GM12878 (cell line): ENCODE measurements at regions not wholly inside any gene's neighbourhood (a gene's known extent, or its start where the extent isn't known, plus 50 kb on each side); places are given as distances from the start of the nearest gene placed in this dataset.

Experiments used
- ATAC-seq: fragments of 200-7000 bp; cut with Tn5 transposase; 3 replicates; pipeline ENCODE4 v1.9.1; 2020; ENCODE audit warnings: mild to moderate bottlenecking, moderate library complexity
- BruUV-seq: library from RNA; stranded (reverse); fragments of 400-500 nt; replicated peaks from 2 replicates; lab custom pipeline; 2021; lab: Mats Ljungman, UMichigan
- CTCF ChIA-PET: fragments of 300-600 bp; sonication (Branson Sonifier 250); formaldehyde crosslinking; extraction: SDS; loops from one replicate; lab custom pipeline; 2021; ENCODE audit warnings: inconsistent platforms; lab: Yijun Ruan, JAX
- POLR2A ChIA-PET: fragments of 350-600 bp; formaldehyde crosslinking; extraction: SDS; loops from one replicate; lab custom pipeline; 2021; ENCODE audit warnings: inconsistent platforms; lab: Charles Lee
- RAD21 ChIA-PET: fragments of 300-600 bp; sonication (Branson Sonifier 250); formaldehyde crosslinking; loops from one replicate; lab custom pipeline; 2023; ENCODE audit warnings: antibody characterized with exemption; ENCODE audit not compliant: unreplicated experiment; lab: Charles Lee
- SMC1A ChIA-PET: fragments of 300-600 bp; sonication (Branson Sonifier 250); formaldehyde crosslinking; loops from one replicate; lab custom pipeline; 2023; ENCODE audit not compliant: unreplicated experiment, uncharacterized antibody; lab: Charles Lee
- DNase-seq: peaks from one replicate; pipeline ENCODE4 v3.0.0-alpha.2; 2011; ENCODE audit warnings: low read depth, low spot score
- FAIRE-seq: peaks from 3 replicates; lab custom pipeline; 2011; peaks lifted over from hg19 to GRCh38; lab: Jason Lieb, UNC
- H2AFZ ChIP-seq: 2 replicates; pipeline ENCODE4 v1.6.0; 2011; ENCODE audit warnings: low read depth, low read length, control low read depth; ENCODE audit not compliant: control insufficient read depth
- H3K27ac ChIP-seq: 2 replicates; pipeline ENCODE4 v1.5.1; 2011; ENCODE audit warnings: control low read depth; ENCODE audit not compliant: control insufficient read depth, insufficient read depth
- H3K27me3 ChIP-seq, 2 experiments: replicated peaks in 1 of 2; 2 replicates each; pipeline versions ENCODE4 v1.6.0 to v1.6.1; 2011; ENCODE audit warnings: low read length in 1 of 2; ENCODE audit not compliant: control insufficient read depth in 2 of 2, insufficient read depth in 2 of 2
- H3K36me3 ChIP-seq, 2 experiments: 2 replicates each; pipeline ENCODE4 v1.5.1; 2011; ENCODE audit warnings: low read length in 1 of 2; ENCODE audit not compliant: control insufficient read depth in 2 of 2, insufficient read depth in 2 of 2
- H3K4me1 ChIP-seq: 2 replicates; pipeline ENCODE4 v1.6.1; 2011; ENCODE audit warnings: mild to moderate bottlenecking, low read length, moderate library complexity, mixed read lengths; ENCODE audit not compliant: control insufficient read depth, insufficient read depth
- H3K4me2 ChIP-seq: 2 replicates; pipeline ENCODE4 v1.6.0; 2011; ENCODE audit warnings: control low read depth; ENCODE audit not compliant: control insufficient read depth, insufficient read depth
- H3K4me3 ChIP-seq: fragments of 200-600 bp; sonication (generic); 2 replicates; pipeline ENCODE4 v1.5.1; 2016
- H3K79me2 ChIP-seq: 2 replicates; pipeline ENCODE4 v1.6.0; 2011; ENCODE audit warnings: low read length; ENCODE audit not compliant: control insufficient read depth, insufficient read depth
- H3K9ac ChIP-seq: 2 replicates; pipeline ENCODE4 v1.8.0; 2011; ENCODE audit warnings: low read length, control low read depth, mixed read lengths; ENCODE audit not compliant: control insufficient read depth, insufficient read depth
- H3K9me3 ChIP-seq: replicated peaks from 3 replicates; pipeline ENCODE4 v1.5.1; 2011; ENCODE audit warnings: mild to moderate bottlenecking, low read length; ENCODE audit not compliant: control insufficient read depth, insufficient read depth
- H4K20me1 ChIP-seq: 2 replicates; pipeline ENCODE4 v1.6.0; 2011; ENCODE audit not compliant: control insufficient read depth, insufficient read depth
- BMI1 ChIP-seq: fragments of 450-650 bp; IDR thresholded peaks from 2 replicates; pipeline ENCODE4 v1.6.1; 2016; ENCODE audit warnings: mild to moderate bottlenecking, moderate library complexity, borderline replicate concordance
- CUX1 ChIP-seq: IDR thresholded peaks from 2 replicates; pipeline ENCODE4 v1.6.1; 2012; ENCODE audit warnings: improper control_type of control experiment, low read depth, low read length; ENCODE audit not compliant: insufficient replicate concordance
- FOXM1 ChIP-seq: IDR thresholded peaks from 2 replicates; pipeline ENCODE4 v1.6.1; 2012; ENCODE audit warnings: low read depth, mild to moderate bottlenecking, inconsistent platforms, low read length, moderate library complexity
- HCFC1 ChIP-seq: fragments of 150-350 bp; IDR thresholded peaks from 2 replicates; pipeline ENCODE4 v1.6.1; 2014; ENCODE audit warnings: low read length
- HDAC6 ChIP-seq: fragments of 200-600 bp; sonication (generic); IDR thresholded peaks from one replicate; pipeline ENCODE4 v1.8.0; 2017; ENCODE audit warnings: antibody characterized with exemption; ENCODE audit not compliant: unreplicated experiment
- MTA2 ChIP-seq: fragments of 450-650 bp; IDR thresholded peaks from 2 replicates; pipeline ENCODE4 v1.6.1; 2016; ENCODE audit warnings: low read depth, mild to moderate bottlenecking, moderate library complexity
- PKNOX1 ChIP-seq: fragments of 450-650 bp; IDR thresholded peaks from 2 replicates; pipeline ENCODE4 v1.6.1; 2016; ENCODE audit warnings: mild to moderate bottlenecking
- ZNF207 ChIP-seq: fragments of 450-650 bp; IDR thresholded peaks from 2 replicates; pipeline ENCODE4 v1.6.1; 2014; ENCODE audit warnings: antibody characterized with exemption, mild to moderate bottlenecking, borderline replicate concordance
- ZNF384 ChIP-seq: IDR thresholded peaks from 2 replicates; pipeline ENCODE4 v1.6.1; 2012; ENCODE audit warnings: low read depth, mild to moderate bottlenecking, low read length, improper control_type of control experiment, borderline replicate concordance
- ZNF592 ChIP-seq: fragments of 450-650 bp; IDR thresholded peaks from 2 replicates; pipeline ENCODE4 v1.6.1; 2017; ENCODE audit warnings: mild to moderate bottlenecking, moderate library complexity
- WGBS: methylation state at CpG from one replicate; pipeline ENCODE4 v1.1.6; 2016; ENCODE audit warnings: low lambda C conversion rate; ENCODE audit not compliant: insufficient replicate concordance, insufficient coverage; ENCODE audit errors: missing lambda C conversion rate; 5-methylcytosine and 5-hydroxymethylcytosine counted together
- in situ Hi-C: fragments of 300-500 bp; cut with MboI; formaldehyde crosslinking; loops from 9 replicates; pipeline ENCODE4 v1.14.3; 2018; ENCODE audit warnings: mixed read lengths
- intact Hi-C: fragments of 100-400 bp; cut with micrococcal nuclease; formaldehyde crosslinking; loops from one replicate; pipeline ENCODE4 v1.14.2; 2022; ENCODE audit not compliant: unreplicated experiment

- TF ChIP-seq CUX1 (no peak), HCFC1 (no peak), HDAC6 (no peak)
These were observed 163.0 kb upstream of the NUDT4 start (continued) for GRCh38 chr12:93214523-93215289.

GRCh38 chr12:93215290-93215678 is 162.4 kb upstream of the NUDT4 start:
- DNase-seq (no peak), ATAC-seq (no peak), FAIRE-seq (no peak)
- H3K4me1 ChIP-seq: 0 out of 2 replicates have a peak, but pooled peaks cover 3% of the 10 kb centered on the region
- ChIA-PET CTCF (interaction anchor here (1.8 kb wide), 1 partner anchor 26 kb away, joined by 5 read pairs; no protein-coding TSS in a partner anchor), RAD21 (interaction anchor here (1.9 kb wide), 1 partner anchor 31 kb away, joined by 5 read pairs; no protein-coding TSS in a partner anchor), SMC1A (interaction anchor here (0.9 to 2.8 kb wide), 5 partner anchors 13 to 155 kb away, joined by 3 to 18 read pairs (median 3); no protein-coding TSS in a partner anchor), POLR2A (no interaction called here)
- 90% methylated on average over 1 of the region's 1 CpG for WGBS
- no peak overlapping the region for H3K4me2 ChIP-seq
- intact Hi-C loops (no loop called here), in situ Hi-C loops (no loop called here)
- H2AFZ ChIP-seq: no peak overlapping the region
- H4K20me1 ChIP-seq: no peaks in the 10 kb centered on the region
- H3K9me3 ChIP-seq: peaks cover 2% of the 10 kb centered on the region; the same call in 2 of the 3 replicates
- H3K9ac ChIP-seq: no peak overlapping the region
- H3K4me3 ChIP-seq: no peak overlapping the region
- H3K27ac ChIP-seq: no peak overlapping the region
- no peaks in the 10 kb centered on the region for H3K36me3 ChIP-seq
- no peaks in the 10 kb centered on the region for H3K79me2 ChIP-seq
- BruUV-seq: no TSS peak
- no peaks in the 10 kb centered on the region for H3K27me3 ChIP-seq
- TF ChIP-seq PKNOX1 (no peak), FOXM1 (no peak), ZNF592 (no peak), ZNF207 (no peak), MTA2 (no peak), ZNF384 (no peak), BMI1 (no peak)
